Neural progenitor cell (in vitro differentiated cells): ENCODE measurements at regions not wholly inside any gene's neighbourhood (a gene's known extent, or its start where the extent isn't known, plus 50 kb on each side); places are given as distances from the start of the nearest gene placed in this dataset.

Experiments
- CTCF ChIP-seq: fragments of 200-600 bp; sonication (generic); IDR thresholded peaks from 2 replicates; pipeline ENCODE4 v1.5.1; 2017; ENCODE audit warnings: antibody characterized with exemption, mild to moderate bottlenecking
- EZH2 ChIP-seq: fragments of 200-600 bp; sonication (generic); IDR thresholded peaks from 2 replicates; pipeline ENCODE4 v1.6.1; 2017; ENCODE audit warnings: antibody characterized with exemption, mild to moderate bottlenecking, moderate library complexity

DNA sequence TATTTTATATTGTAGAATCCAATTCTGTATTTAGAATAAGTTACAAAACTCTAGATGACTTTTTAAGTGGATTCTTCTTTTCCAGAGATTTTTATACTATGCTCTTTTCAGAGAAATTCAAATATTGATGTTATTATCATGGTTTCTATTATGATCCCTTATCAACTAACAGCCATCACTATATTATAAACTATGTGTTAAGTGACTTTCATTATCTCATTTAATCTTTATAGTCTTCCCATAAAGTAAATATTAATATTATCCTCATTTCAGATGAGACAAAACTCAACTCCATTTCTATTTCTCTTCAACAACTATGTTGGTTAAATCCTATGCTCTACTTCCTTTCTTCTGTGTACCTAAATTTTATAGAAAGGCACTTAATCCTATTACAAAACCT lies 132.6 kb downstream of the ANKRD50 start:
- TF ChIP-seq CTCF (no peak), EZH2 (no peak)
